ENCODE measurements at regions not wholly inside any gene's neighbourhood (a gene's known extent, or its start where the extent isn't known, plus 50 kb on each side); places are given as distances from the start of the nearest gene placed in this dataset.
A peak's percentile ranks its signal among the peaks of the same experiment; 100 is the strongest.
"Not testable (repeated sequence)": the region's sequence is repeated elsewhere in the genome, so short reads cannot be mapped to it uniquely, and the experiment has no call there.

DNA sequence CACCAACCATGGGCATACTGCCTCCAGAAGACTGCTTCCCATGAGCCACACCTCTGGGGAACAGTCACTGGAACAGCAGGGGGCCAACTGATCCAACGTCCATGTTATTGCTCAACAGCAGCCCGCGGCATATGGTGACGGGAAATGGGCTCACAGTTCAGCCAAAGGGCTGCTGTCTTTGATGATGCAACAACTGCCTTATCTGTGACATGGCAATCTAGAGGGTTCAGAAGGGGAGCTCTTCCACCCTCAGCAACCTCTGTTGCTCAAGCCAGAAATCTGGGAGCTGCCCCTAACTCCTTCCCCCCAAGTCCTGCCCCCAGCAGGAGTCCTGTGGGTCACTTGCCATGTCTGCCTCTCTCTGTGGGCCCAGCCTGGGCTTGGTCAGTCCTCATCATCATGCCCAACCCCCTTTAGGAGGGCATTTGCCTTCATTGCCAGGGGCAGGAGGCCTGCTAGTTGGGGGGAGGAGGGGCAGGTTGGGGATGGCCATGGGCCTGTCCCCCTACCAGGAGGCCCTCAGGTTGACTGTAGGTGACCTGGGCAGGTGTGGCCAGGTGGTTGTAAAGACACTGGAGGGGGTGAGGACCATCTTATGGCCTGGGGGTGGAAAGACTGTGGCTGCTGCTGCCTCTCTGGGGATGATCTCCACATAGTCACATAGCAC lies 212.9 kb downstream of the CYP26B1 start:
- peak; percentile 69 for DNase-seq

DNA sequence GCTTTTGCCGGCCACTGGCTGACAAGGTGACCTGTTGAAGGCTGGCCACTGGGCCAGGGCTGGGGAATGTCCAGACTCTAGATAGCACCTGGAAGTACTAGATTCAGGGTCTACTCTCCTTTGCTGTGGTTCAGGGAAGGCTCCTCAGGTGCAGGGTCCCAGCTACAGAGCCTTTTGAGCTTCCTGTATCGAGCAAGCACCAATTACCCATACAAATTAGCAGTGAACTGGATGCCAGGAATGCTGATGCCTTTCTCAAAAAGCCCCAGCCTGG lies 213.4 kb downstream of the CYP26B1 start:
- DNase-seq: no peak

DNA sequence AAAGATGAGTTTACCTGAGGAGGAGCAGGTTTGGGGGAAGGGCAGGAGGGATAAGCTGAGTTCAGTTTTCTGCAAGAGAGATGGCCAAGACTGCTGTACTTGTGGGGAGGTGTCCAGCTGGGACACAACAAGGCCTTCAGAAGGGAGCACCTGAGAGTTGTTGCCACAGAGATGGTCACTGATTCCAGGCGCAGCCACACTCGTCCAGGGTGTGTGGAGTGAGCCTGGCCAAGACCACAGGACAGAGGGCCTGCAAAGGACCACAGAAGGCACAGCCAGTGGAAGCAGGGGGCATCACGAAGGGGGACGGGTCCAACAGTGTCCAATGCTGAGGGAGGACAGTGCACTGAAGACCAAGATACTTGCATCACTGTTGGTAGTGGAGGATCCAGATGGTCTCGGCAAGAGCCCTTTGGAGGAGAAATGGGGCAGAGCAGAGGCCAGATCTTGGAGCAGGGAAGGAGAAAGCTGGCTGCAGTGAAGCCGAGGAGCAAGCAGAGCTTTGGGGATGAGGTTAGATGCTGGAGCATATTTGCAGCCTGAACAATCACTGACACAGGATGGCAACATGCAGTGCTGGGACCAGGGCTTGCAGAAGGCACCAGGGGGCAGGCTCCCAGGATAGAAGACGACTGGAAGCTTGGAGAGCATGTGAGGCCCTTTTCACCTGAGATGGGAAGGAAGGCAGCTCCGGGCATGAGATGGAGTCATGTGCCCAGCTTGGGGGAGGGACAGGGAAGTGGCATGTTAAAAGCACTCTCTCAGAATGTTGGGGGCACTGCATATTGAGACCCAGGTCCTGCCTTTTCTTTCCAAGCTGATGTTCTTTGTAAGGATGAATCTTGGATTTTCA lies 214.0 kb downstream of the CYP26B1 start:
- DNase-seq: peak; percentile 55

DNA sequence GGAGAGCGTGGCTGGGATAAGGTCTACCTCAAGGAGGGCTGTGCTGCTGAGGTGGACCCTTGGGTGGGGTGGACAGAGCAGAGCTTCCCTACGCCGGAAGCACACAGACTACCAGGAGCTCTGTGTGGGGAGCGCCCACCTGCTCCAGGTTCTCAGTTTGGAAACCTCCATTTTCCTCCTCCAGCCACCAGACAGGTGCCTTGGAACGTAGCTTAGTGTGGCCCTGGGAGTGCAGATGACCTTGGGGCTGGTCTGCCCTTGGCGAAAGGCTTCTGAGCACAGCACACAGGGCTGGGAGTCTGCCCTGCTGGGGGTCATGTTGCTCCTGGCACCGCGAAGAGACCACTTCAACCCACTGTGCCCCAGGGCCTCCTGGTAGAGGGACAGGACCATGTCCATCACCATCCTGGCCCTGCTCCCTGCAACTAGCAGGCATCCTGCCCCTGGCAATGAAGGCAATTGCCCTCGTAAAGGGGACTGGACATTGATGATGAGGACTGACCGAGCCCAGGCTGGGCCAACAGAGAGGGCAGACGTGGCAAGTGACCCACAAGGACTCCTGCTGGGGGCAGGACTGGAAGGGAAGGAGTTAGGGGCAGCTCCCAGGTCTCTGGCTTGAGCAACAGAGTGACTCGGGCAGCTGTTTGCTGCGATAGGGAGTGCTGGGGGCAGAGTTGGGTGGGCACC lies 214.7 kb downstream of the CYP26B1 start:
- no peak for DNase-seq

DNA sequence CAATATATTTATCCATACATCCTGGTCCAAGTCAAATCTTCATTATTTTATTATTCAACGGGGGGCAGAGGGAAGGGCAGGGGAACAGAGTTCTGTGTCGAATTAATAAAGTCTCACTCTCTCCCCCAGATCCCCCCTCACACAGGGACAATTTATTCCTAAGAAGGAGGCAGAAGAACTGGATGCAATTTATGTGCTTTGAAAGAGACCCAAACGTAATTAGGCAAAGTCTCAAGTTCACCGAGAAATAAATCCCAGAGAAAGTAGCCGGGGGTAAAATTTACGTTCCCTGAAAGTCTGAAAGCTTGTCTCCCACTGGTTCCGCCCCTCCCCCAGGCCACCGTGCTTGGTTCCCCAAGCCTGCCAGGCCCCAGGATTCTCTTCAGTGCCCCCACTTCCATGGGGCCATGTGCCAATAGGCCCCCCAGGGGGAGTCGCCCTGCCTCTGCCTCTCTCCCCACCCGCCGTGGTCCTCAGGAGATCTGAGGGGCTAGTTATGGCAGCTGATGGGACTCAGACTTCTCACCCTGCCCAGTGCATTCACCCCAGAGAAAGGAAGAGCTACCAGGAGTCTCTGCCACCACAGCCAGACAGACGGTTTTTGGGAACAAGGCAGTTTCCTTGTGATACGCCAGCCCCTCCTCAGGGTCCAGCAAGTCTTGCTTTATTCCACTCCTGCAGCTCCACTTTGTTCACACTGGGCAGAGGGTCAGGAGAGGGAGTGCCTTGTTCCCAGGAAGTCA lies 215.5 kb downstream of the CYP26B1 start:
- DNase-seq: no peak

DNA sequence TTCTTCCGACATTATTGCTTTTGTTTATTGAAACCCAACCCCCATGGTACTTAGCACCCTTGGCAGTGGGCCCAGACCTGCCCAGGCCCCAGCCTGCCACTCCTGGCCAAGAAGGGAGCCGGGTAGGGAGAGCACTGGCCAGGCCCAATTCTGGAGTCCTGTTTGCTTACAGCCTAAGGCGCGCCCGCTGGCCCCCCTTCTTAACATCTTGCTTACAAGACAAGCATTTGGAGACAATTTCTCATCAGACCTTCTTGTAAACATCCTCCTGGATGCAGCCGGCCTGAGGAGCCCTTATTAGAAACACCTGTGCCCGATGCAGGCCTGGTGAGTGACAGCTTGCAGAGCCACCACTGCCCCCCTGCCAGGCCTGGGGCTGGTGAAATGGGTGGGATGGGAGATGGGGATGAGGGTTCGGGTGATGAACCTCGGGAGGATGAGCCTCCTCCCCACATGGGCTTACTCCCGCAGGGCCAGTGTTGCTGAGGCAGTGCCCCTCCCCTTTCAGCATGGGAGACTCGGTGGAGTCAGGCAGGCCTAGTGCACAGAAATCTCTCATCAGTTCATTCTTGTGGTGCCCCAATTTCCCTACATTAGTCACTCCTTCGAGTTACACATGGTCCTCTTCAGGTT lies 217.5 kb downstream of the CYP26B1 start:
- peak; percentile 80 for DNase-seq

DNA sequence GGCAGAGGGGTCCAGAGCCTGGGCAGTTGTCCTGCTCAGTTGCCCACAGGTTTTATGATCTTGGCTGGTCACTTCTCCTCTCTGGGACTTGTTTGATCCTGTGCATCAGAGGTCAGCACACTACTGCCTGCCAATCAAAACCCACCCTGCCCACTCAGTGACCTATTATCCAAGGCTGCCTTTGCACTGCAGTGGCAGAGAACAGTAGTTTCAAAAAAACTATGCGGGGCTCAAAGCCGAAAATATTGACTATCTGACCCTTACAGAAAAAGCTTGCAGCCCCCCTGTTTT lies 218.2 kb downstream of the CYP26B1 start:
- no peak for DNase-seq

DNA sequence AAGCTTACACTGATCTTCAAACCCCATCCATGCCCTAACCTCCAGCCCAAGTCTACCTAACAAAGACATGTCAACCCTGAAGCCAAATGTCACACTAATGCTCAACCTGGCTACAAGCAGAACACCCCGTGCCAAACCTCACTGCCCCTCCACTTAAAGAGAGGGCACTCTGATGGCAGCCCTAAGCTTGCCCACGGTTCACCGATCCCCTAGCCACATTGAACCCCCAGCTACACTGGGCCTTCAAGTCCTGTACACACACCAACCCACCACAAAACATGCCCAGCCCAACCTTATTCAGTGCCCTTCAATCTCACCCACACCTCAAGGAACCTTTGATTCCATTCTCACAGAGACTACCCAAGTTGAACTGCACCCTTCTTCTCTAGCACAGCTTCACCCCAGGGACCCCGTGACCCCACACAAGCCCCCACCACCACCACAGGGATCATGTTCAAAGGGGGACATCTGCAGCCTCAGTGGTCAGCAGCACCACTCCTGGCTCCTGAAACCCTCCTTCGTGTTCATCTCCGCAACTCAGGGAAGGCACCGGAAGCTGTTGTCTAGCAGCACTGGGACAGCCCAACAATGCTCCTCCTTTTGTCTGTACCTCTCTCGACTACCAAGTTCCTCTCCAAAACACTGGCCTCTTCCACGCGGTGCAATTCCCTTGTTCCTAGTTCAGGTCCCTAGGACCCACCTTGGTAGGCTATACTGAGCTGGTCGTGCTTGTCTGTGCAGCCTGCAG lies 218.8 kb downstream of the CYP26B1 start:
- DNase-seq: no peak

DNA sequence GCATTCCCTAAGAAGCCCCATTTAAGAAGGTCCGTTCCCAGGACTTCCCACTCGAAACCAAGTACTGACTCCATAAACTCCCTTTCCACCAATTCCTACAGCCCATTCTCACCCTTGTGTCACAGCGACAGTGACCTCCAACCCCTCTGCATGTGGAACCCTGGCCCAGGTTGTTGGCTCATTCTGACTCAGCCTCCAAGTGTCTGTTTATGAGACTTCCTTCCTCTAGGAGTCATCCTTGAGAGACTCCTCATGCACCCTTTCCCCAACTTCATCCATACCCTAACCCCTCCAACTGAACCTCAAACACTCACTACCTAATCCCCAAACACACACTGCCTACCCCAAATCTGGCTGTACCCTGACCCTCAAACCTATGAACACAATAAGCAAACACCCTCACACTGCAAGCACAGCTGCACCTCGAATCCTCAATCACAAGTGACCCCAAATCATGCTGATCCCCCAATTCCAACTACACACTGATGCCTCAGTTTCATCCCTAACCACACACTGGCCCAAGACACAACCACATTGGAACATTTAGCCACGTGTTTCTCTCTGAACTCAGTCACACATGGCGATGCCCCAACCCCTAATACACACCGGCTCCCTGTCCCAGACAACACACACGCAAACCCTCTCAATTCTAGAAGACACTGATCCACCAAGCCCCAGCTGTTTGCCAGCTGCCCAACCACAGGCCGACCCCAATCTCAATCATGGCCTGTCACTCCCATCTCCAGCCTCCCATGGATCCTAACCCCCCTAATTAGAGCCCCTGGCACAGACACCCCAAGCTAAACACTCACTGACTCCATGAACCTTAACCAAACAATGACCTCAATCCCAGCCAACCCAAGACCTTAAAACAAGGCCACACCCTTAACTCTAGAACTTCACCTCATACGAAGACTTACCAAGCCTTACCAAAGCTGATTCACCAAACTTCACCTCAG lies 219.6 kb downstream of the CYP26B1 start:
- DNase-seq: no peak

DNA sequence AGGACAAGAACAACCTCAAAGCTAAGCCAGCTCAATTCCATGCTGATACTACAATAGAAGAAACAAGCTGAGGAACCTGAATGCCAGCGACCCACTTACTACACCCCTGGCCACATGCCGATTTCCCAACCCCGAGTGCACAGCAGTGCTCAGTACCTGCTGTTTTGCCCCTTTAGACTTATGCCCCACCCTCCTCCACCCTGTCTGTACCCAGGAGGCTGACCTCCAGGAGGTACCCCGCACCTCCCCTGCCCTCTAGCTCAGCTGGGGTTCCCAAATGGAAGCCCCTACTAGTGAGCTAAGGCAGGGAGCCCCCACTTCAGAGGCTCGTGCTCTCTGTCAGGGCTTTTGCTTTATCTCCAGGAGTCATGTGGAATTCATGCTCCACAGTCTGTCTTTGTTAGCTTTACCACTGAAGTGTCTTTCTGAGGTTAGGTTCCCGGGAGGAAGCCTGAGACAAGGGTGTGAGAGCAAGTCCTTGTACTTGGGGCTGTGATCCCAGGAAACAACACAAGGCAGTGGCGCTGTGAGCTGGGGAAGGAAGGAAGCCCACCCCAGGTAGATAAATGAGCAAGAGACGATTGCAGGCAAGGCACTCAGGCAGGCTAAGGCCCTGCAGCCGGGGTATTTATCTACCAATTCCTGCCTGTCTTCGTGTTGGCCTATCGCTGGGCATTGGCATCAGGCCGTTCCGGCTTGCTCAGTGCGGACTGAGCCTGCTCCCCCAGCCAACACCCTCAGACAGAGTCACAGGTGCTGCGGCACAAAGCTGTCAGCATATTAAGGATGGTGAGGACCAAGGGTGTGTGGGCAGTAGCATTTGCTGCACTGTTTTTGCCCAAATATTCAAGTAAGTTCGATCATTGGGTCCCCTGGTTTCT lies 220.5 kb downstream of the CYP26B1 start:
- DNase-seq: no peak

DNA sequence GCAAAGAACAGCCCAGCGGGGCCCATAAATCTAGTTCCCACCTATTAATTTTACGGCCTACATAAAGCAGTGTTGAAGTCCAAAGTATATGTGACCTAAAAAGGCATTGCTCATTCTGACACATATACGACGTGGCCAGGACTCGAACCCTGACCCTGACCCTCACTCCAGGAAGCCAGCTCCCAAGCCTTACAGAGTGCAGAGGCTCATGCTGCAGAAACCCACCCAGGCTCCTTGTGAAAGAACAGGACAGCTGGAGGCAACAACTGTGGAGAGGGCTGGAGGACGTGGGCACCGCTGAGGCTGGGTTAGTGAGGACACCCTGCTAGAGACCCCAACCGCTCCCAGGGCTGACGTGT lies 221.6 kb downstream of the CYP26B1 start:
- DNase-seq: peak; percentile 51

DNA sequence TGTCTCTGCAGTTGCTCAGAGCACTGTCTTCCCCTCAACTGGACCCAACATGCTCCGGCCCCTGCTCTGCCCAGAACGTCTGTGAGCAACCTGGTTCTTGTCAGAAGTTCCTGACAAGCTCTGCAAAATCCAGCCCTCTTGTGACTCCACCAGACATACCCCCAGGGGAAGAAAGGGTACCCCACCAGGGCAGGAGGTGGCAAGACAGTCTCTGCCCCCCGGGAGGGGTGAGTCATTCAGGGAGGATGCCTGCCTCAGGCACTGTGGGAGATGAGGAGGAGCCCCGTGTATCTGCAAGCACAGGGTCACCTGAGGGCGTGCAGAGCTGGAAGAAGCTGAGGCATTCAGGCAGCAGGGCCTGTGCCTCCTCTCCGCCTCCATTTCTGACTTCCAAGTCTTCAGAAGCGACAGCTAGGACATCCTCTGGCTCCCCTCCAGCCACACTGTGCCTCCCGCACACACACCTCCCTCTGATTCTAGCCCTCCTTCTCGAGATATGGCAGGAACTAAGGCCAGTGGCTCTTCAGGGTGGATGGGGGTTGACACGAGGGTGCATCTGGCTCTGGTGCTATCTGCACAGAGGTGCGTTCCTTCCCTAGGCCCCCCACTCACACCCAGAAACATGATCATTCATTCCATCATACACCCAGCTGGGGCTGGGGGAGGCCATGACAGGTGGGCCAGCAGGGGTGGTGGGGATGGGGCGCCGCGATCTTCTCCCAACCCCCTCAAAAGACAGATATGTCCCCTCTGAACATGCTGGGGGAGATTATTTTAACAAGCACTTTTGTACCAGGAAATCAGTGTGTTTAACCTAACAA lies 222.2 kb downstream of the CYP26B1 start:
- peak; percentile 64 for DNase-seq

DNA sequence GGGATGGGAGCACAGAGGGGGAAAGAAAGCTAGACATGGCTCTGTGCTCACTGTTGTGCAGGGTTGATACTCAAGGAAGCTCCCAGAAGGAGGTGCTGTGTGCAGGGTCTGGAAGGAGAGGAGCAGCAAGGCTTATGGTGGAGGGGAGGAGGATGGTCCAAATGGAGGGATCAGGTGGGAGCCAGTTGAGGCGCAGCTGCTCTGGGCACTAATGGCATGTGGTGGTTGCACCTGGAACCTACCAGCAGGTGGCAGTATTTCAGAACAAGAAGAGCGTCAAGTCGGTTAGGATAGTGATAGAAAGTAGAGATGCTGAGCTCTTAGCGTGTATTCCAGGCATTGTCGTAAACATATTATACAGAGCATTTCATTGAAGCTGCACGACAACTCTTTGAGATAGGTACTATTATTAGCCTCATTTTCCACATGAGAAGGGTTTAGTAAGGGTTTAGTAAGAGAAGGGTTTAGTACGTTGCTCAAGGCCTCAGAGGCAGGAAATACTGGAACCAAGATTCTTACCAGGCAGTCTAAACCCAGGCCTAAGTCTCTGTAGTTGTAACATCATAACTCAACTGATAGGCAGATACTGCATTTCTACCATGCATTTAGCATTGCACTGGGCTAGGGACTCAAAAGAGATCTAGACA lies 223.7 kb downstream of the CYP26B1 start:
- peak; percentile 57 for DNase-seq

DNA sequence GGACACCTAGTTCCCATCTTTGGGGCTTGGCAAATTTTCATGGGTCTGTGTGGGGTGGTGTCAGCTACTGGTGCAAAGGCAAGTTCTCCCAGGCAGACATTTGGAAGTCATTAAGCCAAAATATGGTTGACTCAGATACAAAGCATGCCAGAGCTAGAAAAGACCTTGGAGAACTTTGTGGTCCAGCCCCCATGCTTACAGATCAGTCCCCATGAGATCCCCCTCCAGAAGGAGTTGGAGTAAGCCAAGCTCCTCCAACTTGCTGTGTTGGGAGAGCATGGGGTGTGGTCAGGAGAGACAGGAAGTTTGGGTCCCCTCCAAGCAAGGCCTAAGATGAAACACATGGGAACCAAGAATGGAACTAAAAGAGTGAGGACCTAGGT lies 224.5 kb downstream of the CYP26B1 start:
- DNase-seq: peak; percentile 97

DNA sequence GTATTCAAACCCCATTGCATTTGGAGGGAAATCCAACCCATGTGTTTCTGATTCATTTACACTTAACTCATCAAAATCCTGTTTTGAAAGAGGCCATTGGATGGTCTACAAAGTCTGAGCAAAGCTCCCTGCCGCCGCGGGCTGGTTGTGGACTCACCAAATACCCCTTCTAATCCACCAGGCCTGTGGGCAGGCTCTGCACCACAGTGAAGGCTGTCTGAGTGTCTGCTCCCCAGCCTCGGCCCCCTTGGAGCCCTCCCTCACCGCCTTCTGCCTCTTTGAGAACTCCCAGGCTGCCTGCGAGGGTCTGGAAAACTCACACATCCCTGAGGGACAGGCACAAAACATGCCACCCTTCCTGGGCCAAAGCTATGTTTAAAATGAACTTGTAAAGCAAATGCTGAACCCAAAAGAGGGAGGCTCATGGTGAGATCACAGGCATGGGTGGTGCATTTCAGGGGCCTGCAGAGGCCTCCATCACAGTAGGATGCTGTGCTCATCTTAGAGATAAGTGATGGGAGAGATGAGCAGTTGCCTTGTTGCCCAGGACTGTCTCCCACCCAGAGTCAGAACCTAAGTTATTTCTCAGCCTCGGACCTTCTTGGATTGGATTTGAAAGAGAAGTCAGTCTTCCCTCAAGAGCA lies 225.0 kb downstream of the CYP26B1 start:
- DNase-seq: peak; percentile 63

DNA sequence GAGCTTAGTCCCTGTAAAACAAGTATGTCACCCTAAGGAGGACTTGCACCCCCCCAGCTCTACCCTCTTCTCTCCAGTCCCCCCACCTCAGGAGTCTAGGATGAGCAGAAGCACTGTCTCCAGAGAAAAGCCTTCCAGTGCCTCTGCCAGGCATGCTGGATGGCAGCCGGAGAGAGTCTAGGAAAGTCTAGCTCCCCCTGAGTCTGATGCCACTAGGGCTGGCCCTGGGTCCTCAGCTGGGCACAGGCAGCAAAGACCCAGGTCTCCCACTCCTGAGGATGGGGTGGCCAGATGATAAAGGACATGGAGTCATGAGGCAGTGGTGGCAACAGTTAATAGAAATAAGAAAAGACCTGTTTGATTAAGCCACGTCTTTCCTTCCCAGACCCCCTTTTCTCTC lies 225.6 kb downstream of the CYP26B1 start:
- DNase-seq: no peak

DNA sequence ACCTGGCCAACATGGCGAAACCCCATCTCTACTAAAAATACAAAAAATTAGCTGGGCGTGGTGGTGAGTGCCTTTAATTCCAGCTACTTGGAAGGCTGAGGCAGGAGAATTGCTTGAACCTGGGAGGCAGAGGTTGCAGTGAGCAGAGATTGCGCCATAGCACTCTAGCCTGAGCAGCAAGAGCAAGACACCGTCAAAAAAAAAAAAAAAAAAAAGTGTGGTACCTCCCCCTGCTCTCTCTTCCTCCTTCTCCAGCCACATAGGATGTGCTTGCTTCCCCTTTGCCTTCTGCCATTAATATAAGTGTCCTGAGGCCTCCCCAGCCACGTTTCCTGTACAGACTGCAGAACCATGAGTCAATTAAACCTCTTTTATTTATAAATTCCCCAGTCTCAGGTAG lies 226.8 kb downstream of the CYP26B1 start:
- DNase-seq: not testable (repeated sequence)

DNA sequence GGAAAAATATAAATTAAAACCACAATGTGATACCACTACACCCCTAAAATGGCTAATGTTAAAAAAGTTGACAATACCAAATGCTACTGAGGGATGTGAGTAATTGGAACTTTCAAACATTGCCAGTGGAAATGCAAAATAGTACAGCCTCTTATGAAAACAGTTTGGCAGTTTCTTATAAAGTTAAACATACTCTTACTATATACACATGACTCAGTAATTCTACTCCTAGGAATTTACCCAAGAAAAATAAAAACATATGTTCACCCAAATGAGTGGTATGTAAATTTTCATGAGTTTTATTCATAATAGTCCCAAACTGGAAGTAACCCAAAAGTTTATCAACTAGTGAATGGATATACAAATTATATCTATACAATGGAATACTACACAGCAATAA lies 228.0 kb downstream of the CYP26B1 start:
- peak; percentile 83 for DNase-seq
